Activated CD4-positive, alpha-beta memory T cell treated with anti-CD3 and anti-CD28 coated beads for 36 hours (primary cell): ENCODE measurements at regions not wholly inside any gene's neighbourhood (a gene's known extent, or its start where the extent isn't known, plus 50 kb on each side); places are given as distances from the start of the nearest gene placed in this dataset.

Source experiments
- CTCF ChIA-PET: fragments of 350-600 bp; sonication (Branson Sonifier 250); formaldehyde crosslinking; loops from one replicate; lab custom pipeline; 2021; ENCODE audit warnings: antibody characterized with exemption, inconsistent platforms; lab: Charles Lee
- POLR2A ChIA-PET: fragments of 350-600 bp; sonication (Branson Sonifier 250); formaldehyde crosslinking; loops from one replicate; lab custom pipeline; 2021; ENCODE audit warnings: antibody characterized with exemption; lab: Charles Lee
- DNase-seq: peaks from one replicate; pipeline ENCODE4 v3.0.0-alpha.2; 2020
- H3K27ac Mint-ChIP-seq: one replicate; pipeline ENCODE4 v1.8.0; 2021; ENCODE audit warnings: mixed read lengths
- H3K27me3 Mint-ChIP-seq: one replicate; pipeline ENCODE4 v1.8.0; 2021; ENCODE audit warnings: mixed read lengths
- H3K36me3 Mint-ChIP-seq: one replicate; pipeline ENCODE4 v1.8.0; 2021; ENCODE audit warnings: mixed read lengths
- H3K4me1 Mint-ChIP-seq: one replicate; pipeline ENCODE4 v1.8.0; 2021; ENCODE audit warnings: low read depth, mixed read lengths
- H3K4me3 Mint-ChIP-seq: one replicate; pipeline ENCODE4 v1.8.0; 2021; ENCODE audit warnings: mild to moderate bottlenecking, mixed read lengths
- H3K9me3 Mint-ChIP-seq: one replicate; pipeline ENCODE4 v1.8.0; 2021; ENCODE audit warnings: mixed read lengths
- intact Hi-C: fragments of 100-400 bp; cut with micrococcal nuclease; formaldehyde crosslinking; loops from one replicate; pipeline ENCODE4 v1.15.1; 2023

GRCh38 chr5:3190433-3190832, 405.2 kb upstream of the IRX1 start:
- intact Hi-C loops = no loop called here
- no peaks in the 10 kb centered on the region for H3K27me3 Mint-ChIP-seq
- POLR2A ChIA-PET = no interaction called here
- no peak overlapping the region for H3K27ac Mint-ChIP-seq
- no peaks in the 10 kb centered on the region for H3K36me3 Mint-ChIP-seq
- no peak for DNase-seq
- no peaks in the 10 kb centered on the region for H3K4me1 Mint-ChIP-seq
- H3K4me3 Mint-ChIP-seq = no peak overlapping the region
- H3K9me3 Mint-ChIP-seq = no peaks in the 10 kb centered on the region
- CTCF ChIA-PET = no interaction called here

- no peak for DNase-seq
- intact Hi-C loops = no loop called here
- Mint-ChIP-seq H3K4me1 (no peaks in the 10 kb centered on the region), H3K27ac (no peak overlapping the region), H3K27me3 (no peaks in the 10 kb centered on the region), H3K4me3 (no peak overlapping the region), H3K9me3 (no peaks in the 10 kb centered on the region), H3K36me3 (no peaks in the 10 kb centered on the region)
- ChIA-PET CTCF (no interaction called here), POLR2A (no interaction called here)
Measured at GRCh38 chr5:3187771-3188425, 407.7 kb upstream of the IRX1 start.

GRCh38 chr5:3186736-3187405, 408.8 kb upstream of the IRX1 start:
- Mint-ChIP-seq H3K36me3 (no peaks in the 10 kb centered on the region), H3K27ac (no peak overlapping the region), H3K4me1 (no peaks in the 10 kb centered on the region), H3K9me3 (no peaks in the 10 kb centered on the region), H3K27me3 (no peaks in the 10 kb centered on the region), H3K4me3 (no peak overlapping the region)
- CTCF ChIA-PET = no interaction called here
- intact Hi-C loops = no loop called here
- DNase-seq = no peak
- POLR2A ChIA-PET = no interaction called here

DNA sequence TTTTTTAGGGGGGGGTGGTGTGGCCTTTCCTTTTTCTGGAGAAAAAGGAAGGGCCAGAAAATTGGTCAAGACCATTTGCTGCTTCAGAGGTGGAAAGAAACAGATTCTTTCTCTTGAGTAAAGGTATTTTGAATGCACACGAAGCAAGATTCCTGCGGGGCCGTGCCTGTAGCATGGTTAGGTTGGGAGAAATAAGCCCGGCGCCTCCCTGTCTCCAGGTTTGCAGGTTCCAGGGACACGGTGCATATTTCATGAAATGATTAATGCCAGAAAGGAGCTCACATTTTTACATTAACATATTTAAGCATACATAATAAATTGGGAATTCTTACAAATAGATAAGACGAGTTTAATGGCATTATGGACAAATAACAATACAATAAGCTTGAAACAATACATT, 409.5 kb upstream of the IRX1 start:
- H3K4me3 Mint-ChIP-seq = no peak overlapping the region
- no peak for DNase-seq
- H3K4me1 Mint-ChIP-seq = no peaks in the 10 kb centered on the region
- no peaks in the 10 kb centered on the region for H3K36me3 Mint-ChIP-seq
- H3K27me3 Mint-ChIP-seq = no peaks in the 10 kb centered on the region
- intact Hi-C loops = no loop called here
- no peaks in the 10 kb centered on the region for H3K9me3 Mint-ChIP-seq
- CTCF ChIA-PET = no interaction called here
- no peak overlapping the region for H3K27ac Mint-ChIP-seq
- POLR2A ChIA-PET = no interaction called here

DNA sequence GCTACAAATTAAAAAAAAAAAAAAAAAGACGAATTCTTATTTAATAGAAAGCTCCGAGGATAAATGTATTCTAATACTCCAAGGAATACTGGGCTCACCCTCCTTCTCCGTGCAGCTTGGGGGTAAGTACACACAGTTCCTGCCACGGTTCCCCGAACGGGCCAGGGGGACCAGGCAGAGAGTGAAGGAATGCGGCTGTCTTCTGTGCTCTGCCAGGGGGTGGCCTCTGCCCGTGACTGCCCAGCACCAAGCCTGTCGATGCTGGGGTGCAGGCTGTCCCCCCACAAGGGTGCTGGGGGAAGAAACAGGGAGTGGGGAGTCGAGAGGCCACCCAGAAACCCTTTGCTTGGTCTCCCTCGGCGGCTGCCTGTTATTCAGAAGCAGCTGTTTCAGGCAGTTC, 410.1 kb upstream of the IRX1 start:
- Mint-ChIP-seq H3K36me3 (no peaks in the 10 kb centered on the region), H3K9me3 (peaks cover 4% of the 10 kb centered on the region), H3K27ac (no peak overlapping the region), H3K4me3 (no peak overlapping the region), H3K4me1 (no peaks in the 10 kb centered on the region), H3K27me3 (no peaks in the 10 kb centered on the region)
- intact Hi-C loops = no loop called here
- ChIA-PET POLR2A (no interaction called here), CTCF (no interaction called here)
- DNase-seq = no peak

DNA sequence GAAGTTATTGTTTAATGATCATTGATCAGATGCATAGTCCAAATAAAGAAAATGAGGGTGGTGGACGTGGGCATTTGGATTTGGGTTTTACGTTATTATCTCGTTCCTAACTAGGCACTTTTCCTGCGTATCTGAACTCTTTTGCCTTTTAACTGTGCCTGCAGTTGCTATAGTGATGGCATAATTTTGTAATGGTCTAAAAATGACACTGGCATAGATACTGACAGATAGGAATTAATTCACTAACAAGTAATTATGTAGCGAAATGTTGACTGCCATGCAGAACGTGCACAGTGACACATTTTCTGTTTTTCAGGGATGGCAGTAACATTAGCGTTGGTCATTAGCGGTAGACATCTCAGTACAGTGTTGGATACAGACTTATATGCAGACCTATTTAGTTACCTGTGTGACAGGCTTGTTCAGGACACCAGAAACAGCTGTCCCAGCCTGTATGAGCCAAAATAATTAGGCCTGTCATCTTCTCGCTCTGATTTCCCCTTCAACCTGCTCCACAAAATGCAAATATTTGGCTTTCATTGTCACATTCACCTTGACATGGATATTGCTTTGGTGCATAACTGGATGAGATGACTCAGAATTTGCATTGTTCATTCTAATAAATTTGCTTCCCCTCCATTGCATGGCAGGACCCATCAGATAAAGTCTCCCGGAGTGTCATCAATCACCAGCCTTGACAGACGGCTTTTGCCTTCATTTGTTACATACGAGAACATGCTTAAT, 413.3 kb upstream of the IRX1 start:
- Mint-ChIP-seq H3K9me3 (peaks cover 5% of the 10 kb centered on the region), H3K27ac (no peak overlapping the region), H3K4me1 (no peaks in the 10 kb centered on the region), H3K27me3 (no peaks in the 10 kb centered on the region), H3K36me3 (no peaks in the 10 kb centered on the region), H3K4me3 (no peak overlapping the region)
- intact Hi-C loops = no loop called here
- ChIA-PET POLR2A (no interaction called here), CTCF (no interaction called here)
- no peak for DNase-seq

GRCh38 chr5:3181671-3182070, 414.0 kb upstream of the IRX1 start:
- Mint-ChIP-seq H3K9me3 (peaks cover 5% of the 10 kb centered on the region), H3K4me3 (no peak overlapping the region), H3K27me3 (no peaks in the 10 kb centered on the region), H3K4me1 (no peaks in the 10 kb centered on the region), H3K36me3 (no peaks in the 10 kb centered on the region), H3K27ac (no peak overlapping the region)
- intact Hi-C loops = no loop called here
- DNase-seq = no peak
- CTCF ChIA-PET = no interaction called here
- POLR2A ChIA-PET = no interaction called here

DNA sequence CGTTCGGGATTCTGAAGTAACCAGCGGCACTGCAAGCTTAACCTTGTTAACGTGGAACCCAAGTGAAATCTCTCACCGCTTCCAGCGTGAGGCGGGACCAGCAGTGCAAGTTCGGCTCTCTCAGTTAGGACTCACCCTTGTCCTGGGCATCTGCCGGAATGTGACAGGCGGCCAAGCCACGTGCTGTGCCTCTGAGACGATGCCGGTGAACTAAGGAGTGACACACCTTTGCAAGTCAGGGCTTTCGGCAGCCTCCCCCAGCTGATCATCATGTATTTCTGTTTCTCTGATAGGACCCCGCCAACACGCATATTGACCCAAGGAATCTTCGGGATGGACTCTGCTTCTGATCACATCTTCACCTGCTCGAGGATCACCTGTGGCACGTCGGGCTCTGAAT, 415.0 kb upstream of the IRX1 start:
- no peak overlapping the region for H3K4me3 Mint-ChIP-seq
- no peaks in the 10 kb centered on the region for H3K4me1 Mint-ChIP-seq
- H3K9me3 Mint-ChIP-seq = peaks cover 5% of the 10 kb centered on the region
- H3K27me3 Mint-ChIP-seq = no peaks in the 10 kb centered on the region
- H3K27ac Mint-ChIP-seq = no peak overlapping the region
- CTCF ChIA-PET = no interaction called here
- no peaks in the 10 kb centered on the region for H3K36me3 Mint-ChIP-seq
- intact Hi-C loops = no loop called here
- no peak for DNase-seq
- POLR2A ChIA-PET = no interaction called here

DNA sequence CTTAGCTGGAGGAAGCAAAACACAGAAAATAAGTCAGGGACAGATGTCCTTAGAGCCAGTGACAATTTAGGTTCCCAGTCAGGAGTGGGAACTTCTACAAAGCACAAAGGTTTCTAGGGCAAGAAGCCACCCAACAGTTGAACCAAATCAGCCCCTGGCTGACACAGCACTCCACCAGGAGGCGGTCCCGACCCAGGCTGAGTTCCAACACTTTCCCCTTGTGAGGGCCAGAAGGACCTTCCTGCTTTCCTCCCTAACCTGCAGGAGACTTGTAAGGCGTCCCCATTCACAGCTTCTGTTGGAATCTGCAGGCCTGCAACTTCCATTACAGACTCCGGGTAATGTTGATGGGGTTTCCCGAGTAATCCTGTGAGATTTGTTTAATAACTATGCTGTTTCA, 416.4 kb upstream of the IRX1 start:
- CTCF ChIA-PET = no interaction called here
- POLR2A ChIA-PET = no interaction called here
- Mint-ChIP-seq H3K4me3 (no peak overlapping the region), H3K36me3 (no peaks in the 10 kb centered on the region), H3K27me3 (no peaks in the 10 kb centered on the region), H3K4me1 (no peaks in the 10 kb centered on the region), H3K9me3 (peaks cover 5% of the 10 kb centered on the region), H3K27ac (no peak overlapping the region)
- no peak for DNase-seq
- intact Hi-C loops = no loop called here

DNA sequence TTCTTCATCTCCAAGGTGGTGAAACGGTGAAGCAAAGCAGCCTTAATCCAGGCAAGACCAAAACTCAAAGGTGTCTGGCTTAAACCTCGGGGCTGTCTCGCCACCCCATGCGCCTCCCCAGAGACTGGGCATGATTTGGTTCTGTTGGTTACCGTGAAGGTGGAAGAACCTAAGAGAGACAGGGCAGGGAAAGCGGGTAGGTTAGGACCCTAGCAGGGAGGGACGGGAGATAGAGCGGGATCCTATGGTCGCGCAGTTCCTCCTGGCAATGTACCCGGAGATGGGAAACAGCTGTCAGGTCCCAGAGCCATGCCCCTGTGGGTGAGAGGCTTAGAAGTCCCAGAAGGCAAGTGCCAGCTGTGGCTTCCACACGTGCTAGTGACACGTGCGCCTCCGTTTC, 418.3 kb upstream of the IRX1 start:
- intact Hi-C loops = no loop called here
- H3K9me3 Mint-ChIP-seq = peaks cover 5% of the 10 kb centered on the region
- DNase-seq = no peak
- H3K27me3 Mint-ChIP-seq = no peaks in the 10 kb centered on the region
- H3K36me3 Mint-ChIP-seq = no peaks in the 10 kb centered on the region
- ChIA-PET POLR2A (no interaction called here), CTCF (no interaction called here)
- H3K4me3 Mint-ChIP-seq = no peak overlapping the region
- no peaks in the 10 kb centered on the region for H3K4me1 Mint-ChIP-seq
- H3K27ac Mint-ChIP-seq = no peak overlapping the region

DNA sequence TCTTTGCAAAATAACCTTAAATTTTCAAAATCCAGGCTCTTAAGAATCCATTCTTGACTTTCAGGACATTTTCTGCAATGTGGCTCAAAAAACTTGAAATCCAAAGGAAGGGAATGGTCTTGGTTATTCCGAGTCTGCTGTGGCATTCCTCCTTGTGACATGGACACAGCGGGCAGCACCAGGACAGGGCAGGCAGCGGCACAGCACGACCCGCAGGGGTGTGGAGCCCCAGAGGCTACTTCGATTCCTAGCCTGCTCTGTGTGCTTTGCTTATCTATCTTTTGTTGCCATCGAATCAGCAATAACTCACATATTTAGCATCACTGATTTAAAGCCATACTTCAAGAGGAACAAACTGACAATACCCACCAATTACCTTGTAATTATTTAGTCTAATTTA, 420.2 kb upstream of the IRX1 start:
- H3K4me1 Mint-ChIP-seq = no peaks in the 10 kb centered on the region
- POLR2A ChIA-PET = no interaction called here

GRCh38 chr5:3167473-3167872, 416.0 kb upstream of the IRX2 start:
- no peak for DNase-seq
- H3K4me1 Mint-ChIP-seq = no peaks in the 10 kb centered on the region
- no peaks in the 10 kb centered on the region for H3K36me3 Mint-ChIP-seq
- no peak overlapping the region for H3K4me3 Mint-ChIP-seq
- intact Hi-C loops = no loop called here
- no peaks in the 10 kb centered on the region for H3K27me3 Mint-ChIP-seq
- POLR2A ChIA-PET = no interaction called here
- CTCF ChIA-PET = no interaction called here
- no peak overlapping the region for H3K27ac Mint-ChIP-seq
- H3K9me3 Mint-ChIP-seq = peaks cover 27% of the 10 kb centered on the region

More for the DNA sequence above, 420.2 kb upstream of the IRX1 start:
- Mint-ChIP-seq H3K4me3 (no peak overlapping the region), H3K36me3 (no peaks in the 10 kb centered on the region), H3K9me3 (peaks cover 2% of the 10 kb centered on the region), H3K27me3 (no peaks in the 10 kb centered on the region), H3K27ac (no peak overlapping the region)
- no peak for DNase-seq
- CTCF ChIA-PET = no interaction called here
- intact Hi-C loops = no loop called here

DNA sequence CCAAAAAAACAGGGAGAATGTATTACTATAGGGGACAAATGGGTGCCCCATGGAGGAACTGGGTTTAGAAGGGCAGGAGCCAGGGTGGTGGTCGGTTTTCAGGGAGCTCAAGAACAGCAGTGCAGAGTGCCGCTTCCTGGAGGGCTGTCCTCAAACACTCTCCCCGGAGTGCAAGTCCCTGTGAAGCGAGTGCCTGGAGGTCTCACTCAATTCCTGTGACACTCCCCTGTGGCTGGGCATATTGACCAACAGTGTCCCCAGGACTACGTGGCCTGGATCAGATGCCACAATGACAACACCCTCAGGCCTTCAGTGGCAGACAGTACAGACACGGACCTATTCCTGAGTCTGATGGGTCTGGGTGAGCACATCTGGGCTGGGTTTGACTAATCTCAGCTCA, 412.1 kb upstream of the IRX2 start:
- intact Hi-C loops = no loop called here
- POLR2A ChIA-PET = no interaction called here
- H3K36me3 Mint-ChIP-seq = no peaks in the 10 kb centered on the region

More for the DNA sequence above, 412.1 kb upstream of the IRX2 start:
- no peak overlapping the region for H3K27ac Mint-ChIP-seq
- no peaks in the 10 kb centered on the region for H3K27me3 Mint-ChIP-seq
- DNase-seq = no peak
- no peaks in the 10 kb centered on the region for H3K4me1 Mint-ChIP-seq
- CTCF ChIA-PET = no interaction called here
- H3K4me3 Mint-ChIP-seq = no peak overlapping the region
- H3K9me3 Mint-ChIP-seq = peaks cover 25% of the 10 kb centered on the region
